PC-3 (cell line): ENCODE measurements at regions not wholly inside any gene's neighbourhood (a gene's known extent, or its start where the extent isn't known, plus 50 kb on each side); places are given as distances from the start of the nearest gene placed in this dataset.

Source experiments
- EZH2 ChIP-seq: fragments of 300-600 bp; sonication (generic); IDR thresholded peaks from one replicate; pipeline ENCODE4 v1.6.1; 2017; ENCODE audit warnings: antibody characterized with exemption, mild to moderate bottlenecking, low read length; ENCODE audit not compliant: unreplicated experiment
- TF ChIP-seq, protein P1 (sequence below): fragments of 300-600 bp; sonication (generic); conservative IDR thresholded peaks from 2 replicates; pipeline ENCODE4 v1.5.1; 2017; ENCODE audit warnings: antibody characterized with exemption, low read depth, mild to moderate bottlenecking, low read length

DNA sequence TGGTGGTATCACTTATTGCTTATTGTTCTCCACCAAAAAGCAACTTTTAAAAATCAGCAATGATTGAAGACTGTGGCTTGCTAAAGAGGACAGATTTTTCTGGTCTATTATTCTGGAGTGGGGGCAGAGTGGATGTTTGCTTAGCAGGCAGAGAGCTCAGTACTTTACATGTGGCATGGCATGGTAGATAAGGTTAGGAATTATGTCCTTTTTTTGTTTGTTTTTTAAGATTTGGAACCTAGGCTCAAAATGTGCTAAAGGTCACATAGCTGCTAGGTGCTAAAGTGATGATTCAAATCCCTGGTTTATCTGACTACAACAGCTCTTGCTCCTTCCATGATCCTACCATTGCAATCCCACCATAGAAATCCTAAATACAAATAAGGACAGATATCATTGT, 331.0 kb upstream of the ADAMTS9 start:
- TF ChIP-seq, protein P1, sequence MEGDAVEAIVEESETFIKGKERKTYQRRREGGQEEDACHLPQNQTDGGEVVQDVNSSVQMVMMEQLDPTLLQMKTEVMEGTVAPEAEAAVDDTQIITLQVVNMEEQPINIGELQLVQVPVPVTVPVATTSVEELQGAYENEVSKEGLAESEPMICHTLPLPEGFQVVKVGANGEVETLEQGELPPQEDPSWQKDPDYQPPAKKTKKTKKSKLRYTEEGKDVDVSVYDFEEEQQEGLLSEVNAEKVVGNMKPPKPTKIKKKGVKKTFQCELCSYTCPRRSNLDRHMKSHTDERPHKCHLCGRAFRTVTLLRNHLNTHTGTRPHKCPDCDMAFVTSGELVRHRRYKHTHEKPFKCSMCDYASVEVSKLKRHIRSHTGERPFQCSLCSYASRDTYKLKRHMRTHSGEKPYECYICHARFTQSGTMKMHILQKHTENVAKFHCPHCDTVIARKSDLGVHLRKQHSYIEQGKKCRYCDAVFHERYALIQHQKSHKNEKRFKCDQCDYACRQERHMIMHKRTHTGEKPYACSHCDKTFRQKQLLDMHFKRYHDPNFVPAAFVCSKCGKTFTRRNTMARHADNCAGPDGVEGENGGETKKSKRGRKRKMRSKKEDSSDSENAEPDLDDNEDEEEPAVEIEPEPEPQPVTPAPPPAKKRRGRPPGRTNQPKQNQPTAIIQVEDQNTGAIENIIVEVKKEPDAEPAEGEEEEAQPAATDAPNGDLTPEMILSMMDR = no peak
- no peak for TF ChIP-seq EZH2
